GM21619 (cell line): ENCODE measurements at regions not wholly inside any gene's neighbourhood (a gene's known extent, or its start where the extent isn't known, plus 50 kb on each side); places are given as distances from the start of the nearest gene placed in this dataset.

ENCODE experiments used
- ATAC-seq: cut with Tn5 transposase; IDR thresholded peaks from one replicate; pipeline ENCODE4 v1.9.1; 2021; ENCODE audit not compliant: unreplicated experiment

- no peak for ATAC-seq
Observed at GRCh38 chrX:7294483-7294882, 146.5 kb upstream of the PUDP start.

- no peak for ATAC-seq
Observed at GRCh38 chrX:7286168-7286837, 138.3 kb upstream of the PUDP start.

- no peak for ATAC-seq
Observed at GRCh38 chrX:7285765-7286164, 137.8 kb upstream of the PUDP start.

GRCh38 chrX:7283741-7284140 lies 135.8 kb upstream of the PUDP start:
- no peak for ATAC-seq

- no peak for ATAC-seq
Observed at GRCh38 chrX:7280520-7280919, 132.6 kb upstream of the PUDP start.

- ATAC-seq, result no peak
Observed at GRCh38 chrX:7272346-7272745, 124.4 kb upstream of the PUDP start.

GRCh38 chrX:7270933-7271332 lies 123.0 kb upstream of the PUDP start:
- ATAC-seq, result no peak

GRCh38 chrX:7269991-7270390 lies 122.0 kb upstream of the PUDP start:
- no peak for ATAC-seq

- no peak for ATAC-seq
Observed at GRCh38 chrX:7269589-7269988, 121.6 kb upstream of the PUDP start.

GRCh38 chrX:7266288-7266687 lies 118.3 kb upstream of the PUDP start:
- no peak for ATAC-seq

GRCh38 chrX:7264399-7264798 lies 116.4 kb upstream of the PUDP start:
- peak; percentile 56 for ATAC-seq

- no peak for ATAC-seq
Observed at GRCh38 chrX:7263961-7264360, 116.0 kb upstream of the PUDP start.

- ATAC-seq, result no peak
Observed at GRCh38 chrX:7263330-7263729, 115.4 kb upstream of the PUDP start.

- no peak for ATAC-seq
Observed at GRCh38 chrX:7262551-7262950, 114.6 kb upstream of the PUDP start.

- peak; percentile 81 for ATAC-seq
Observed at GRCh38 chrX:7261672-7262332, 113.8 kb upstream of the PUDP start.

- no peak for ATAC-seq
Observed at GRCh38 chrX:7254144-7254543, 106.2 kb upstream of the PUDP start.

GRCh38 chrX:7253565-7253964 lies 105.6 kb upstream of the PUDP start:
- no peak for ATAC-seq

GRCh38 chrX:7252013-7252610 lies 104.2 kb upstream of the PUDP start:
- peak; percentile 54 for ATAC-seq

- ATAC-seq, result no peak
Observed at GRCh38 chrX:7247346-7247745, 99.4 kb upstream of the PUDP start.

GRCh38 chrX:7244405-7244804 lies 96.5 kb upstream of the PUDP start:
- ATAC-seq, result no peak

- peak; percentile 97 for ATAC-seq
Observed at GRCh38 chrX:7242613-7243012, 94.7 kb upstream of the PUDP start.

- ATAC-seq, result no peak
Observed at GRCh38 chrX:7240929-7241328, 93.0 kb upstream of the PUDP start.
